NOMO-1 treated with DMSO at 0.1 percent for 48 hours (cell line): ENCODE measurements at regions not wholly inside any gene's neighbourhood (a gene's known extent, or its start where the extent isn't known, plus 50 kb on each side); places are given as distances from the start of the nearest gene placed in this dataset.
"Not testable (repeated sequence)": the region's sequence is repeated elsewhere in the genome, so short reads cannot be mapped to it uniquely, and the experiment has no call there.

Source experiments
- DNase-seq: peaks from one replicate; lab custom pipeline; 2025; ENCODE audit not compliant: unreplicated experiment; lab: John Stamatoyannopoulos, UW

DNA sequence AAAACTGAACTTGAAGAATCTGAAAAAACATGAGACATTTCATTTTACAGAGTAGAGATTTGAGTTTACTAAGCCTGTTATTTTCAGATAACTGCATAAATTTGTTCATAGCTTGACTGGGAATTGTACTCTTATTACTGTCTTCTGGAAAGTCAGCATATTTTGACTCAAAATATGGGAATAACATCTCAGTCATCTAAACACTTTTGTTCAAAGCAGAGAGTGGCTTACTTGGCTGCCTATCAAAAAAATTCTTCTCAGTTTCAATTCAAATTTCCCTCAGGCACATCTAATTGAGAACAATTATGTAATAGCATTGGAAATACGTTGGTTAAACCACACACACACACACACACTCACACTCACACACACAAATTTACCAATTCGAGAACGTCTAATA, 384.6 kb downstream of the ARL4A start:
- no peak for DNase-seq

DNA sequence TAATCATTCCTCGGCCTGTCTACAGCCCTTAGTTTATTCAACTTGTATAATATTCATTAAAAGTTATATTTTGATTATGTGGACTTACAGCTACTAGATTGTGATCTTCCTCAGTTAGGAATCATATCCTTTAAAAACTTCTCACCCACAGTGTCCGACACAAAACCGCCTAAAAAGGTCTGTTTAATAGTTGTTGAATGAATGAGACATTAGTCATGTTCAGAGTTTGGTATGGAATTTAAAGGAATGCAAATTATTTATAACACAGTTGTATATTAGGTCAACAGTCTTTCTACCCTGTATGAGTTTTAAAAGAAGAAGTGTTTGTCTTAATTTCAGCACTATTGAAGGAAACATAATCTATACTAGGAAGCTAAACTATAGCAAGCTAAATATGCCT, 390.0 kb downstream of the ARL4A start:
- DNase-seq: no peak

DNA sequence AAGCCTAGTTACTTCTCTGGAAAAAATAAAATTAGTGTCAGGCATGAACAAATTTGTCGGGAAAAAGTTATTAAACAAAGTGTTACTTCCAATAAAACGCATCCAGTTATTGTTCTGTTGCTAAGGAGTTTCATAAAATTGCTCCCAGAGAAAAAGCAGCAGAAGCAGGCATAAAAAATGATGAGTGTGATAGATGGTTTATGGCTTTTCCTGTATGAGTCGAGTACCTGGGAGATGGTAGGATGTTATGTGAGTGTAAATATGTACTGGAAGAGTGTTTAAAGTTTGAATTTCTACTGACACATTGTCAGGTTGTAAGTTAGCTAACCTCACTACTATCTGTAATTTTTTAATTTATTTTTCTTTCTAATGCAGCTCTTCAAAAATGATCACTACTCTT, 390.7 kb downstream of the ARL4A start:
- no peak for DNase-seq

DNA sequence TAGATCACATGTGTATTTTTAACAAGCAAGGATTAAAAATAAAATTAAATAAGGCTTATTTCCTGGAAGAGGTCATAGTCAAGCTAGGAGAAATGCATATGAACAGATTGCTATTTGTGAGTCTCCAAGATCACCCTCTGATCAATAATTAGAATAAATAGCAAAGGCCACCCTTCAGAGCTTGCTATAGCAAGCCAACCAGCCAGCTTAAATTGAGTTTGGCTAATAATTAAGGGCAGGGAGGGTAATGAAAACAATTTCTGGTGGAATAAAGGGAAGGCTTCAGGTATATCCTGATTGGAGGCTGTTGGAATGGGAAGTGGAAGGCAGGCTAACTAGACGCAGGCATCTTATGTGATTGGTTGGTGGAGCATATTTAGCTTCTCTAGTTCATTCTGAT, 403.5 kb downstream of the ARL4A start:
- no peak for DNase-seq

DNA sequence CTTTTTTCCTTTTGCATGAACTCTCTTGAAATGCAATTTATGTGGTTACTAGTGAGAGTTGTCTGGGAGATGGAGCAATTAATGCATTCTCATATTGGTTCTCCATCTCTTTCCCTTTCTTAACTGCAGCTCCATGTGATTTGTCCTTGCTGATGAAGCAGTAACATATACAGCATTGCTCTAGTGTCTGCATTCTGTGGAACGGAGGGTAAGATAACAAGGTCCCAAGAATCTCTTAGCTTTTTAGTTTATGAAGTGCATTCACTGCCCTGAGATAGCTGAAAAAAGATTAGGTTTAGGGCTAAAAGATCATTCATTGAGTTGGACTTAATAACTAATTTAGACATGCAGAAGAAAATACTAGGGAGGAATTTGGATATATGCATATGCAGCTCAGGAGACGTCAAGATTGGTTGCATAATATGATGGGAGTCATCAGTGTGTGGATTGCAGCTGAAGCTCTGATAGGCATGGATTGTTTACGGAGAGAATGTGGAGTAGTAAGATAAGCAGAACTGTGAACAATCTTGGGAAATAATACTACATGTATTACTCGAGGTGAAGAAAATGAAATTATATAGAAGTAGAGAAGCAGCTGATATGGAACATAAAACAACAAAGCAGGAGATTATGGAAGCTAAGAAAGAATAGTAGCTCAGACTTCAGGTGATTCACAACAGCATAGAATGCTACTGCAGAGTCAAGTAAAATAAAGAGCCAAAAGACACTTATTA, 404.7 kb downstream of the ARL4A start:
- peak; percentile 25 for DNase-seq

DNA sequence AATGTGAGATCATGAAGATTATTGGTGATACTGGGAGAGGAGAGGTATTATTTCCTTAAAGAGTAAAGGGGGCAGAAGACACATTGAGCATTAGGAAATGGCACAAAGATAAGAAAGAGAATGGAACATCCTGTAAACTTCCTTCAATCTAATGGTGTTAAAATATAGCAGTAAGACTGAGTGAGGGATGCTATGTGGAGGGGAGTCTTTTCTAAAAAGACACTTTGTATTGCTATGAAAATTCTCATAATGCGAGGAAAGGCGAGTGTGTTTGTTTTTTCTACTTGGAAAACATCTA, 405.2 kb downstream of the ARL4A start:
- DNase-seq: no peak

DNA sequence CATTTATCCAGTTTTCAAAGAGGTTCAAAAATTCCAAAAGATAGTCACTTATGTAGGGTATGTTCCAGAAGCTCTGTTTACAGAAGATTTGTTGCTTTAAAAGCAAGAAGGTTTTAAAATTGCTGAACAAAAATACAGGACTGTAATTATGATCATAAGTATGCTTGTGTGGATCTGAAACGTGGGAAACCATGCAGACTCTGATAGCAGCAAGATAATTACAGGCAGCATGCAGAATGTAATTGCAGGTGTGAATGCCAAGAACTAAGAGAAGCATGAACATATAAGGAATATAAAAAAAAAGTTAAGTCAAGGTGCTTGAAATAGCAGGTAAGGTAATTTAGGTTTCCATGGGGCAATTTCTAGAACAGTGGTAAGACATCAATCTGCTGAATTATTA, 405.7 kb downstream of the ARL4A start:
- no peak for DNase-seq

DNA sequence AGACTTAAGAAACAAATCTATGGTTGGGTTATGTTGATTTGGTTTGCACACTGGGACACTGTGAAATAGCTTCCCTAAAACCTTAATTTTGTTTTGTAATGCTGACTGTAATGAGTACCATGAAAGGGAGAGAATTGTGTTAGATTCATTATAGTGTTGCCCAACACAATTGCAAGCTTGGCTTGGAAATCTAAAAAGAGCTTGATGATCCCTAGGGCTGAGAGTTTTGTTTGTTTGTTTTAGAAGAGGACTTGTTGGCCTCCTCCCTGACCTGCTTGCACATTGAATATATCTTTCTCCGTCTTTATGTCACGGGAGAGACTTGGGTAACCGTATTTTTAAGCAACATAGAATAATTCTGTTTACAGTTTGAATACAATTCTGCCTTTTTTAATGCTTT, 410.1 kb downstream of the ARL4A start:
- DNase-seq: no peak

DNA sequence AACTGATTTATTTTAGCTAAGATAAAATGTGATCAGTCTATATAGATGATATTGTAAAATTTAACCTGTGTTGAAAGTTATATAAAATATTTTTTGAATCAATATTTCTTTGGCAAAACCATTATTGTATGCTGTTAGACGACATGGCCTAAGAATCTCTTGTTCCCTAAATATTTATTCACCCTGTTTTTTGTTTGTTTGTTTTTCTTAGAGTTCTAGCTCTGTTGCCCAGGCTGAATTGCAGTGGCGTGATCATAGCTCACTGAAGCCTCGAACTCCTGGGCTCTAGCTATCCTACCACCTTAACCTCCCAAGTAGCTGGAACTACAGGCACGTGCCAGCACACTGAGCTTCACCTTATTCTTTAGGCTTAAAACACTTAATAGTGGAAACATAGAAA, 410.7 kb downstream of the ARL4A start:
- no peak for DNase-seq

DNA sequence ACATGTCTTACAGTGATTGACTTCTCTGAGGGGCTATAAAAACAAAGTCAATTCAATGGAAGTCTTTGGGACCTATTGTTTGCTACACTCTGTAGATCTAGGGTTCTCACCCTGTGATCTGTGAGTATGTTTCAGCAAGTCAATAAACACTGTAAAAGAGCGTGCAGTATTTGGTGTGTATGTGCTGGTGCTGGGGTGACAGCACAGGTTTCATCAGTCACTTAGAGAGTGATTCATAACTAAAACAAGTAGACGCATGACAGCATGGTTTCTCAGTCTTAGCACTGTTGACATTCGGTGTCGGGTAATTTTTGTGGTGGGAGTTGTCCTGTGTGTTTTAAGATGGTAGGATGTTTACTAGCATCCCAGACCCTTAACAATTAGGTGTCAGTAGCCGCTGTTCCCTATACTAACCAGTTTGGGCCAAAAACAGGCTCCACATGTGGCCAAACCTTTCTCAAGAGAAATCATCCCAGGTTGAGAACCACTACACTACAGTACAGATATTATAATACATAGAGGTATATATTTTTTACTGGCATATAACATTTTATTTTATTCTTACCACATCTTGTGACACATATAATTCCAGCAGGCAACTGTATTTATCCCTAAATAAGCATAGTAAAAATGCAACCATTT, 411.8 kb downstream of the ARL4A start:
- DNase-seq: no peak

DNA sequence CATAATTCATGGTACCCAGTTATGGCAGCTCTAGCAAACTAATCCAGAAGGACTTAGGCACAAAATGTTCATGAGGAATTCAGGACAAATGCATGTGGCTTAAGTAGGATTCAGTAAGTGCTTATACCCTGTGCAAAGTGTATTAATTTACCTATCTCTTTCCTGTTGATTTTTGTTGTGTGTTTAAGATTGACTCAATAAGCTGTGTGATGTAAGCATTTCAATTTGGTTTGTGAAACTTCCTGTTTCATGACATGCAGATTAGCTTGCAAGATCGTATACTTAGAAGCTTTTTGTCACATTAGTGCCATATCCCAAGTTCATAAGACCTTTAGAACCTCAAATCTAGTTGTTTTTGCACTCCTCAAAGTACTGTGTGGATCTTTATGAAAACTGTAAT, 416.7 kb downstream of the ARL4A start:
- DNase-seq: peak; percentile 67

DNA sequence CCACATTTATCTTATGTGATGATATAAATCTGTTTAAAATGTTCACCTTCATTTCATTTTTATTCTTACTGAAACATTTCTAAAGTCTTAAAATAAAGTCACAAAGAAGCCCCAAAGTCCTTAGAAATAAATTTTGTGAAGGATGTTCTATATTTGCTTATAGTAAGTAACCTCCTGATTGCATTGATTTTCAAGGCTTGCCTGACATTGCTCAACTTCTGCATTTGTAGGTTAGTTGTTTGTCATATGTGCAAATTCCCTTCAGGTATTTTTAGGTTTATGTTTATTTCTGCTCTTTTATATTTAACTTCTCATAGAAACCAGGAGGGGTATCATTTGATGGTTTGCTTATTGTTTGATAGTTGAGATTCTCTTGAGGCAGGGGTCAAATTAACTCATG, 417.8 kb downstream of the ARL4A start:
- DNase-seq: peak; percentile 40

DNA sequence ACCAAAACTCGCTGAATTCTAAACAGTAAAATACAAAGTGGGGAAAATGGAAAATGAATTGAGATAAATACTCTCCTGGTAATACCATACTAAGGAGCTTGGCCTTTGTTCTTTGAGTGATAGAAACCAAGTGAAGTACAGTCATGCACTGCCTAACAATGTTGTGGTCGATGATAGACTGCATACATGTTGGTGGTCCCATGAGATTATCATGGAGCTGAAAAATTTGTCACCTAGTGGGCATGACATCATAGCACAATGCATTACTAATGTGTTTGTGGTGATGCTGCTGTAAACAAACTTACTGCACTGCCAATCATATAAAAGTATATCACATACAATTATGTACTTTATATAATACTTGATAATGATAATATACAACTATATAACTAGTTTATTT, 419.1 kb downstream of the ARL4A start:
- no peak for DNase-seq

DNA sequence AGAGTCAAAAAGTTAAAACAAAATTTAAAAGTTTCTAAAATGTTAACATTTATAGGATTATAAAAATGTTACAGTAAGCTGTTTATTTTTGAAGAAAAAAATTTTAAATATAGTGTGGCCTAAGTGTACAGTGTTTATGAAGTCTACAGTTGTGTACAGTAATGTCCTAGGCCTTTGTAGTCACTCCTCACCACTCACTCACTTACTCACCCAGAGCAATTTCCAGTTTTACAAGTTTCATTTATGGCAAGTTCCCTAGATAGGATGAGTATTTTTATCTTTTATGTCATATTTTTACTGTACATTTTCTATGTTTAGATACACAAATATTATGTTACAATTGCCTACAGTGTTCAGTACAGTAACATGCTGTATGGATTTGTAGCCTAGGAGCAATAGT, 419.9 kb downstream of the ARL4A start:
- peak; percentile 24 for DNase-seq

DNA sequence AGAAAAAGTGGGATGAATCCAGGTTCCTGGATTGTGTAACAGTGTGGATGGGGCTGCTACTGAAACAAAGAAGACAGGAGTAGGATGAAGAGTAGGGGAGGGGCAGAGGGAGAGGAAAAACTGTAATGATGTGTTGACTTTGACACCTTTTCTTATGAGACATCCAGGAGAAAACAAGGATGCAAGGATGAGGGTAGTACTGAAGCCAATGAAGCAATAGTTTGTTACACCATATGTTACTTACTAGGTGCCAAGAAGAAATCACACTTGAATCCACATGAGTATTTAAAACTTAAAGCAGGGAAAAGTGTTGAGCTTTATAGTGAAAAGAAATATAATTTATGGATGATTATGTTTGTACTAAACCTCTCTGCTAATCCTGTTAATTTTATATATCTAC, 420.6 kb downstream of the ARL4A start:
- no peak for DNase-seq

DNA sequence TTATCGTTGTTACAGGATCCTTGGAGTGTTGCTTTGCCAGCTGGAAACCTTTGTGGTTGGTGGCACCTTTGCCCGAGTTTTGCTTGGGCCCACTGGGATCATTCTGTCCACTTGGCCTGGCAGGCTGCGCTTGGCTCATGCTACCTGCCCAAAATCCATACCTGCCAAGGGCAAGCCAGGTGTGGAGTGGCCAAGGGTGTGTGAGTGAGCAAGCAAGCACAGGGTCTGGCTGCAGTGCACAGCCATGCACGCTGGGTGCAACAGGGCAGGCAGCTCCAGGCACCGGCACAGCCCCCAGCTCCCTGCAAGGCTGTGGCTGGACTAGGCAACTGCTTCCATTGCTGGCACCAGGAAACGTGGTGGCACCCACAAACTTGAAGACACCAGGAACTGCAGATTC, 421.8 kb downstream of the ARL4A start:
- DNase-seq: no peak

DNA sequence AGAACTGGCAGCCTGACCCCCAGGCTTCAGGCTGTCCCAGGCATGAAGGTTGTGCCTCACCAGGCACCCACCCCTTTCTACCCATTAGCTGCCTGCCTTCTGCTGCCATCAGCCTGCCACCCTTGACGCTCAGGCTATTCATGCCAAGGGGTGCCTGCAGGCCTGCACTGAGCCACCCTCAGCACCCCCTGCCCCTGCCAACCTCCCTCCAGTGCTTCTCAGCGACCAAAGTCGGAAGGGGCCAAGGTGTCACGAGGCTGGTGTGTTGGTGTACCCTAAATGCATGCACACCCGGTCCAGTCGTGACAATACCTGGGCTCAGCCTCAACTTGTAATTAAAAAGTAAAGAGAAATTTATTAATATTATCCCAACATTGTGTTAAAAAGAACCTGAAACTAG, 422.7 kb downstream of the ARL4A start:
- DNase-seq: no peak

DNA sequence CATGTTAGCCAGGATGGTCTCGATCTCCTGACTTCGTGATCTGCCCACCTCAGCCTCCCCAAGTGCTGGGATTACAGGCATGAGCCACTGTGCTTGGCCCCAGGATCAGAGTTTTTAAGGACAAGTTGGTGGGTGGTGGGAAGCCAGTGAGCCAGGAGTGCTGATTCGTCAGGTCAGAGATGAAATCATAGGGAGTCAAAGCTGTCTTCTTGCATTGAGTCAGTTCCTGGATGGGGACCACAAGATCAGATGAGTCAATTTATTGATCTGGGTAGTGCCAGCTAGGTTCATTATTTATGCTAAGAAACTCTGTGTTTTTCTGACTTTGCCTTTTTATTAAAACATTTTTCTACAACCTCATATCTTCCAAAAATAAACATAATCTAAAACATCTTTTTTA, 423.8 kb downstream of the ARL4A start:
- no peak for DNase-seq

DNA sequence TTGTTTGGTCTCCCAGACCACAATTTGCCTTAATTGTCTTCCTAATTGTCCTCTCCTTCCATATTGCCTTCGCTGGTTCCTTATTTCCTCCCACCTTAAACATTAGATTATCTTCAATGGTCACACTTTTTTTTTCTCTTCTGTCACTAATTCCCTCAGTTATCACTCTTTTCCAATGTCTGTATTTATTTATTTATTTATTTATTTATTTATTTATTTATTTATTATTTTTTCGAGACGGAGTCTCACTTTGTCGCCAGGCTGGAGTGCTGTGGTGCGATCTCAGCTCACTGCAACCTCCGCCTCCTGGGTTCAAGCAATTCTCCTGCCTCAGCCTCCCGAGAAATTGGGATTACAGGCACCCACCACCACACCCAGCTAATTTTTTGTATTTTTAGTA, 426.8 kb downstream of the ARL4A start:
- DNase-seq: not testable (repeated sequence)

DNA sequence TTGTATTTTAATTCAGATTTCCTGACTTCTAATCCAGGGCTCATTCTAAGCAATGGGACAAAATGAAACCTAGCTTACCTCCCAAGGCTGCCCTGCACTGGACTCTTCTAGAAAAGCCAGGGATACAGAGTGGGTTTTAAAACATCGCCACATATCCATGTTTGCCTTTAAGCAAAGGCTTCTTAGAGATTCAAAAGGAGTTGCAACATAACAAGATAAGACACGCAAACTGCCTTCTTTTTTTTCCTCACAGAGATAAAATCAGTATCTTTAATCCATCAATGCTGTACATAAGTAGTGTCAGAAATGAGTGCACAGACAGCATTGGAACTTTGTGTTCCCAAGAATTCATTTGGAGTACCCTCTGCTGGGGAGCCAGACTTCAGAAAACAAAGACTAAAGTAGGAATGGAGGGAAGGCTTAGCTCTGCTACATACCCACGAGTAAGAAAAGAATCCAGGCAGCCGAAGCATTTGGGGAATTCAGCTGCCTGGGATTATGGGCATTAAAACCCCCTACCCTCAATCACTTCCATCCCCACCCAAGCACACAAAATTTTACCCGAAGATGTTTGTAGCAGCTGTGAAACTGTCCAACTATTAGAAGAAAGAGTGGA, 427.8 kb downstream of the ARL4A start:
- no peak for DNase-seq

DNA sequence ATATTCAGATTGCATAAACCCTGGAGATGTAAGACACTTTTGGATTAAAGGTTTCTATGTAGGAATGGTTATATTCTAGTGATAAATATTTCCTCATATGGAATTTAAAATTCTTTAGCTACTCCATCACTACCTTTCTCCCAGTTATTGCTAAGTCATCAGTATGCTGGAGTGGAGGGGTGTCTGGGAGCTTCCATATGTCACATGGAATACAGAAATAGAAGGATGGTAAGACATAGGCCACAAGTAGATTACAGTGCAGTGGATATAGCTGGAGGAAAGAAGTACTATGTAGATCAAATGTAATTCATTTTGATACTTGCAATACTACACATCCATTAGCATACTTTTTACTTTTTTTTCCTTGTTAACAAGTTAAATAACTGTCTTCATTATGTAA, 428.4 kb downstream of the ARL4A start:
- no peak for DNase-seq

DNA sequence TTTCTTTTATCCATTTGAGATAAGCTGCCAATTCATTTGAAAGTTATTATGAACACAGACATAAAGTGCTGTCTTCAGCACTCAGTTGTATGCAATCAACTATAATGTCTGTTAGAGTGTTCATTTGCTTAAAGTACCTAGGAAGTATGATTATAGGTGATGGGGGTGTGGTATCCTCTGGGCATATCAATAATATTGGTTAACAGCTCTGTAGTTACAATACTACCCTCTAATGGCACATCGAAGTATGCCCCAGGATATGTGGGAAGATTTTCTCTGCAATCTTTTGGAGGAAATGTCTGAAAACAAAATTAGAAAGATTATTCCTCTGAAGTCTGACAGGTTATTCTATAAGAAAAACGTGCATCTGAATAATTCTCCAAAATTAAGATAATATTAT, 429.7 kb downstream of the ARL4A start:
- DNase-seq: no peak

DNA sequence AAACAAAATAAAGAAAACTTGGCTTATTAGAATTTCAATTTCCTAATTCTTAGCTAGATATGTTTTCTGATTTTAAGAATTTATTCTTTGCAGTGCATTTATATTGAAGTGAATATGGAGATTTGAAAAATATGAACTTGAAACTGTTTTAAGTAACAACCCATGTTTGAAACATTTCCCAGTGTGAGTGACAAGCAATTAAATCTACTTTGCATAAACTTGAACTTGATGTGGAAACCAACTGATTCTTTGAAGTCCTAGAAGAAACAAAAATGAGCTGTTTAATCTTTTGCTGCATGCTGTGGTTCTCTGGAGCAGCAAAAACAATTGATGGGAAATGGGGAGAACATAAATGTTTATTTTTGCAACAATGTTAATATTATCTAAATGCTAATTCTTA, 430.2 kb downstream of the ARL4A start:
- no peak for DNase-seq
